ENCODE measurements at regions not wholly inside any gene's neighbourhood (a gene's known extent, or its start where the extent isn't known, plus 50 kb on each side); places are given as distances from the start of the nearest gene placed in this dataset.
A peak's percentile ranks its signal among the peaks of the same experiment; 100 is the strongest.

DNA sequence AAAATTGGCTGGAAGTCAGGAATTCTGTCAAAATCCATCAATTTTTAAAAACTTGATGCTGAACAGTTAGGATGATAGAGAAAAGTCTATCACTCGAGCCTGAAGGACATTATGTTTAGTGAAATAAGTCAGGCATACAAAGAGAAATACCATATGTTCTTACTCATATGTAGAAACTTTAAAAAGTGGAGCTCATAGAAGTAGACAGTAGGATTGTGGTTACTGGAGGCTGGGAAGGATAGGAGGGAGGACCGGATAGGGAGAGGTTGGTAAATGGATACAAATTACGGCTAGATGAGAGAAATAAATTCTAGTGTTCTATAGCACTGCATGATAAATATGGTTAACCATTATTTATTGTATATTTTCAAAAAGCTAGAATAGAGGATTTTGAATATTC lies 389.5 kb upstream of the RASGRP1 start:
- no CpG with 5 or more reads among the region's 3 CpGs for WGBS (ENCODE audit: insufficient coverage)
- no peaks in the 10 kb centered on the region for H3K27me3 ChIP-seq (replicated peaks in 2 of 5; ENCODE audit: control insufficient read depth in 4 of 5, insufficient read depth in 5 of 5, low read length in 4 of 5)
- no peaks in the 10 kb centered on the region for H3K36me3 ChIP-seq (ENCODE audit: control insufficient read depth in 4 of 4, insufficient read depth in 4 of 4, low read length in 3 of 4)
- H3K27ac ChIP-seq (ENCODE audit: insufficient read depth in 1 of 2, low read depth in 1 of 2, low read length in 2 of 2, poor library complexity in 1 of 2, severe bottlenecking in 2 of 2) = no peak overlapping the region
- ChIA-PET POLR2A (no interaction called here), CTCF (interaction anchor here (1.3 kb wide), 1 partner anchor 33 kb away, joined by 3 read pairs; no protein-coding TSS in a partner anchor)
- DNase-seq = no peak
- H3K9me3 ChIP-seq (ENCODE audit: control extremely low read depth in 1 of 5, control insufficient read depth in 4 of 5, insufficient read depth in 2 of 5, low read depth in 1 of 5, low read length in 4 of 5) = no peaks in the 10 kb centered on the region
- H3K4me1 ChIP-seq (ENCODE audit: control extremely low read depth in 1 of 4, control insufficient read depth in 4 of 4, insufficient read depth in 4 of 4, low read length in 3 of 4) = no peaks in the 10 kb centered on the region
- H3K4me3 ChIP-seq (ENCODE audit: control insufficient read depth in 1 of 7, extremely low read depth in 1 of 7, insufficient read depth in 4 of 7, low read depth in 2 of 7, low read length in 6 of 7) = no peak overlapping the region

DNA sequence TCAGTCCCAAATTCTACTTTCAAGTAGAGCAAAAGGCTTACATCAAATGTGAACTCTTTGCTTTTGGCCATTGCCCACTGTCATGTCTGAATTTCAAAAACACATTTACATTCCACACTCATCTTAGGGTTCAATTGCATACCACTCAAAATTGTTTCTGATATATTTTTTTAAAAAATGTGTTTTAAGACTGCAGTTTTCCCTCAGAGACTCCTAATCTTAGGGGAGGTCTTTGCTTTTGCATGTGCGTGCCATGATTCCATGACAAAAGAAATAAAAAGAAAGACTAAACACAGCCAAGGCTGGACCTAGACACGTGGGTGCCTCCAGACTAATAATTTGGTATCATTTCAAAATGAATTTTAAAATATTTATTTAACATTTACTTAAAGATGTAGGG lies 396.8 kb upstream of the RASGRP1 start:
- ChIA-PET CTCF (no interaction called here), POLR2A (no interaction called here)
- Histone ChIP-seq H3K9me3 (ENCODE audit: control extremely low read depth in 1 of 5, control insufficient read depth in 4 of 5, insufficient read depth in 2 of 5, low read depth in 1 of 5, low read length in 4 of 5) (no peaks in the 10 kb centered on the region), H3K4me3 (ENCODE audit: control insufficient read depth in 1 of 7, extremely low read depth in 1 of 7, insufficient read depth in 4 of 7, low read depth in 2 of 7, low read length in 6 of 7) (no peak overlapping the region), H3K4me1 (ENCODE audit: control extremely low read depth in 1 of 4, control insufficient read depth in 4 of 4, insufficient read depth in 4 of 4, low read length in 3 of 4) (no peaks in the 10 kb centered on the region), H3K27me3 (replicated peaks in 2 of 5; ENCODE audit: control insufficient read depth in 4 of 5, insufficient read depth in 5 of 5, low read length in 4 of 5) (no peaks in the 10 kb centered on the region), H3K36me3 (ENCODE audit: control insufficient read depth in 4 of 4, insufficient read depth in 4 of 4, low read length in 3 of 4) (no peaks in the 10 kb centered on the region), H3K27ac (ENCODE audit: insufficient read depth in 1 of 2, low read depth in 1 of 2, low read length in 2 of 2, poor library complexity in 1 of 2, severe bottlenecking in 2 of 2) (no peak overlapping the region)
- DNase-seq = no peak
- no CpG with 5 or more reads among the region's 2 CpGs for WGBS (ENCODE audit: insufficient coverage)

DNA sequence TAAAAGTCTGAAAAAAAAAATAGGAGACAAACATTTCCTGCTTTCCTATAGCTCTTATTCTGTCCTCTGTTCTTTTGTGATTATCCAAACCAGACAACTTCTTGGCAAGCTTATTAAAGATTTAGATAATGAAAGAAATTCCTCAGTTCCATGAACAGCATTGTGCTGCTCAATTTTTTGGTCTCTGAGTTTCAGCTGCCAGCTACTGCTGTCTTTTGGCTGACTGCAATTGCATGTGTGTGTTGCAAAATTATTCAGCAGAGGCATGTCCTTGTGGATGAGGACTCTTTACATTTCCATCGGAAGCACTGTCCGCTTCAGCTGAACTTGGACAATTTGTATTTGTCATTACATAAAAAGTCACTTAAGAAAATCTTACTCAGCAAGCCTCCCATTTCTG lies 397.3 kb upstream of the RASGRP1 start:
- CTCF ChIA-PET = no interaction called here
- POLR2A ChIA-PET = no interaction called here
- H3K36me3 ChIP-seq (ENCODE audit: control insufficient read depth in 4 of 4, insufficient read depth in 4 of 4, low read length in 3 of 4) = no peaks in the 10 kb centered on the region
- no peaks in the 10 kb centered on the region for H3K4me1 ChIP-seq (ENCODE audit: control extremely low read depth in 1 of 4, control insufficient read depth in 4 of 4, insufficient read depth in 4 of 4, low read length in 3 of 4)
- 100% methylated on average over 1 of the region's 2 CpGs for WGBS (ENCODE audit: insufficient coverage)
- no peaks in the 10 kb centered on the region for H3K9me3 ChIP-seq (ENCODE audit: control extremely low read depth in 1 of 5, control insufficient read depth in 4 of 5, insufficient read depth in 2 of 5, low read depth in 1 of 5, low read length in 4 of 5)
- no peak for DNase-seq
- H3K27me3 ChIP-seq (replicated peaks in 2 of 5; ENCODE audit: control insufficient read depth in 4 of 5, insufficient read depth in 5 of 5, low read length in 4 of 5) = no peaks in the 10 kb centered on the region
- H3K27ac ChIP-seq (ENCODE audit: insufficient read depth in 1 of 2, low read depth in 1 of 2, low read length in 2 of 2, poor library complexity in 1 of 2, severe bottlenecking in 2 of 2) = no peak overlapping the region
- no peak overlapping the region for H3K4me3 ChIP-seq (ENCODE audit: control insufficient read depth in 1 of 7, extremely low read depth in 1 of 7, insufficient read depth in 4 of 7, low read depth in 2 of 7, low read length in 6 of 7)

DNA sequence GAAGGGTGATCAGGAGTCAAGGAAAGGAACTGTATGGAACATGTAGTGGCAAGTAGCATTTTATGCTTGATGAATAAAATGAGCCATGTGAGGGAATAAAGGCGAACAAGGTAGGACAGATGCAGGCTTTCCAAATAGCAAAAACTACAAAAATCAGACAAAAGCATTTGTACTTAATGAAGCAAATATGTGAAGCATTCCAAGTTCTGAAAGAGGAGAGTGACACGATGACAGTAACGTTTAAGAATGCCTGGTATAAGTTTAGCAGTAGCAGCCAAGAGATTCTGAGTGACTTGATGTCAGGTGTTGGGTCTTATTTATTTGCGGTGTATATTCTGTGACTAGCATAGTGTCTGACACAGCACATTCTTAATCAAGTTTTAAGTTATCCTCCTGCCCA lies 408.2 kb upstream of the RASGRP1 start:
- 94% methylated on average over 3 of the region's 4 CpGs for WGBS (ENCODE audit: insufficient coverage)
- ChIA-PET CTCF (no interaction called here), POLR2A (no interaction called here)
- Histone ChIP-seq H3K27ac (ENCODE audit: insufficient read depth in 1 of 2, low read depth in 1 of 2, low read length in 2 of 2, poor library complexity in 1 of 2, severe bottlenecking in 2 of 2) (no peak overlapping the region), H3K36me3 (ENCODE audit: control insufficient read depth in 4 of 4, insufficient read depth in 4 of 4, low read length in 3 of 4) (no peaks in the 10 kb centered on the region), H3K4me1 (ENCODE audit: control extremely low read depth in 1 of 4, control insufficient read depth in 4 of 4, insufficient read depth in 4 of 4, low read length in 3 of 4) (no peaks in the 10 kb centered on the region), H3K27me3 (replicated peaks in 2 of 5; ENCODE audit: control insufficient read depth in 4 of 5, insufficient read depth in 5 of 5, low read length in 4 of 5) (no peaks in the 10 kb centered on the region), H3K4me3 (ENCODE audit: control insufficient read depth in 1 of 7, extremely low read depth in 1 of 7, insufficient read depth in 4 of 7, low read depth in 2 of 7, low read length in 6 of 7) (no peak overlapping the region), H3K9me3 (ENCODE audit: control extremely low read depth in 1 of 5, control insufficient read depth in 4 of 5, insufficient read depth in 2 of 5, low read depth in 1 of 5, low read length in 4 of 5) (peaks cover 0 to 8% (median 0%) of the 10 kb centered on the region in 5 experiments)
- DNase-seq = no peak

DNA sequence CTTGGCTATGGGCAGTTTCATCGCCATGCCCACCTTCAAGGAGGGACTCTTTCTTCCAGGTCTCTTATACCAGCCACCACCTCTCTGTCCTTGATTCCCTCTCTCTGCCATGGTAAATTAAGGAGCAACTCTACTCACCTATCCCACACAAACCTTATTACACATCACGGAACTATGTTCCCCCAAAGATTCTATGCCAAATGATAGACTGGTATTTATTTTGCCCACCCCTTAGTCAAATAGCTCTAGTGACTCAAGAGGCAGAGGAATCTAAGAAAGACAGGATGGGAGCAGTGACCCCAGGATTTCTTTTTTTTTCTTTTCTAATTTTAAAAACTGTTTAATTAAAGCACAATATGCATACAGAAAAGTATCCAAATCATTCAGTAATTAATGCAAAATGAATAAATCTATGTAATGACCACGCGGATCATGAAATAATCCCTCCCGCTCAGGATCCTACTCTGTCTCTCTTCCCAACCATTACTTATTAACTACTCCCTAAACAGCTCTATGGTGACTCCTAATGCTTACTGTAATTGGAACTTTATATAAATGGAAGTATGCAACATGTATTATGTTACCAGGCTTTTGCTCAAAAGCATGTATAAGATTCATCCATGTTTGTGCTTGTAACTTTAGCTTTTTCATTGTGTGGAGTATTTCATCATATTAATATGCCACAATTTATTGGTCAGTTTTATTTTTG lies 410.8 kb upstream of the RASGRP1 start:
- H3K9me3 ChIP-seq (ENCODE audit: control extremely low read depth in 1 of 5, control insufficient read depth in 4 of 5, insufficient read depth in 2 of 5, low read depth in 1 of 5, low read length in 4 of 5) = peaks cover 0 to 16% (median 1%) of the 10 kb centered on the region in 5 experiments
- H3K27me3 ChIP-seq (replicated peaks in 2 of 5; ENCODE audit: control insufficient read depth in 4 of 5, insufficient read depth in 5 of 5, low read length in 4 of 5) = no peaks in the 10 kb centered on the region
- no peaks in the 10 kb centered on the region for H3K36me3 ChIP-seq (ENCODE audit: control insufficient read depth in 4 of 4, insufficient read depth in 4 of 4, low read length in 3 of 4)
- ChIA-PET CTCF (interaction anchor here (0.7 kb wide), 1 partner anchor 147 kb away, joined by 3 read pairs; no protein-coding TSS in a partner anchor), POLR2A (no interaction called here)
- H3K4me1 ChIP-seq (ENCODE audit: control extremely low read depth in 1 of 4, control insufficient read depth in 4 of 4, insufficient read depth in 4 of 4, low read length in 3 of 4) = no peaks in the 10 kb centered on the region
- WGBS (ENCODE audit: insufficient coverage) = 80% methylated on average over 2 of the region's 5 CpGs
- DNase-seq = no peak
- H3K27ac ChIP-seq (ENCODE audit: insufficient read depth in 1 of 2, low read depth in 1 of 2, low read length in 2 of 2, poor library complexity in 1 of 2, severe bottlenecking in 2 of 2) = no peak overlapping the region
- no peak overlapping the region for H3K4me3 ChIP-seq (ENCODE audit: control insufficient read depth in 1 of 7, extremely low read depth in 1 of 7, insufficient read depth in 4 of 7, low read depth in 2 of 7, low read length in 6 of 7)

DNA sequence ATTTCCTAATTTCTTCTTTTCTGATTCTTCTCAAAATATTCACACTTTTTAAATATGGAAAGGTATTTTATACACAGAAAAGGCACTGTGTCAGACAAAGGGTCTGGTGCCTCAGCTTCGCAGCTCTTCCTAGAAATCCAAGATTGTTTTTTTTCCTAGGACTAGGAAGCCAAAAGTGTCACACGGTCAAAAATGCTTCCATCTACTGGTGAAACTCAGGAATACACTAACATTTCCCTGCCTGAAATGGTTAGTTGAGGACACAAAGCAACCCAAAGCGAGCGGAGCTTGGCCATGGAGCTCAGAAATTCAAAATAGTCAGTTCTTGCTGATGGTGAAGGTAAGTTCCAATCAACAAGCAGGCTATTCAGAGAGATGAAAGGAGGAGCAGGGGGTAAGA lies 426.5 kb upstream of the RASGRP1 start:
- CTCF ChIA-PET = interaction anchor here (1.0 to 1.3 kb wide), 3 partner anchors 21 to 587 kb away, joined by 3 to 4 read pairs (median 3); no protein-coding TSS in a partner anchor
- peaks cover 0 to 3% (median 0%) of the 10 kb centered on the region in 5 experiments for H3K27me3 ChIP-seq (replicated peaks in 2 of 5; ENCODE audit: control insufficient read depth in 4 of 5, insufficient read depth in 5 of 5, low read length in 4 of 5)
- H3K4me1 ChIP-seq (ENCODE audit: control extremely low read depth in 1 of 4, control insufficient read depth in 4 of 4, insufficient read depth in 4 of 4, low read length in 3 of 4) = no peaks in the 10 kb centered on the region
- POLR2A ChIA-PET = no interaction called here
- H3K4me3 ChIP-seq (ENCODE audit: control insufficient read depth in 1 of 7, extremely low read depth in 1 of 7, insufficient read depth in 4 of 7, low read depth in 2 of 7, low read length in 6 of 7) = no peak overlapping the region
- DNase-seq = peak; percentile 1 to 4 (median 1)
- 86% methylated on average over 4 of the region's 4 CpGs for WGBS (ENCODE audit: insufficient coverage)
- no peak overlapping the region for H3K27ac ChIP-seq (ENCODE audit: insufficient read depth in 1 of 2, low read depth in 1 of 2, low read length in 2 of 2, poor library complexity in 1 of 2, severe bottlenecking in 2 of 2)
- H3K36me3 ChIP-seq (ENCODE audit: control insufficient read depth in 4 of 4, insufficient read depth in 4 of 4, low read length in 3 of 4) = no peaks in the 10 kb centered on the region
- no peaks in the 10 kb centered on the region for H3K9me3 ChIP-seq (ENCODE audit: control extremely low read depth in 1 of 5, control insufficient read depth in 4 of 5, insufficient read depth in 2 of 5, low read depth in 1 of 5, low read length in 4 of 5)

DNA sequence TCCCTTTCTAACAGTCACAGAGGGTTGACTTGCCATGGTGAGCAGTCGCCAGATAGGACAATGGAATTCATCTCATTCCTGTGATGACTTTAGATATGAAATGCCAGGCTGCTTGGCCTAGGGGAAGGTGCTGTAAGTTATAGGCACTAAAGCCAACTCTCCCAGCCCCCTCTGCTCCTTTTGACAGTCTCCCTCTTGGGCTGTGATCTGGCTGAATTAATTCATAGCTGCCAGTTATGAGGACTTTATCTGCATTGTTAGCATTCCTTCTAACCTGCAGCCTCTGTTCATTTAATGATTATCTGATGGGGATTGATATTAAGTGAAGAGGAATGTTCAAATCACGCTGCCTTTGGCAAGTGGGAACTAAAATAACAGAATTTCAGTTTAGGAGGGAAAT lies 427.1 kb upstream of the RASGRP1 start:
- CTCF ChIA-PET = interaction anchor here (1.3 kb wide), 1 partner anchor 171 kb away, joined by 4 read pairs; no protein-coding TSS in a partner anchor
- no peak for DNase-seq
- no peaks in the 10 kb centered on the region for H3K4me1 ChIP-seq (ENCODE audit: control extremely low read depth in 1 of 4, control insufficient read depth in 4 of 4, insufficient read depth in 4 of 4, low read length in 3 of 4)
- peaks cover 0 to 3% (median 0%) of the 10 kb centered on the region in 5 experiments for H3K27me3 ChIP-seq (replicated peaks in 2 of 5; ENCODE audit: control insufficient read depth in 4 of 5, insufficient read depth in 5 of 5, low read length in 4 of 5)
- H3K27ac ChIP-seq (ENCODE audit: insufficient read depth in 1 of 2, low read depth in 1 of 2, low read length in 2 of 2, poor library complexity in 1 of 2, severe bottlenecking in 2 of 2) = no peak overlapping the region
- no peak overlapping the region for H3K4me3 ChIP-seq (ENCODE audit: control insufficient read depth in 1 of 7, extremely low read depth in 1 of 7, insufficient read depth in 4 of 7, low read depth in 2 of 7, low read length in 6 of 7)
- no peaks in the 10 kb centered on the region for H3K36me3 ChIP-seq (ENCODE audit: control insufficient read depth in 4 of 4, insufficient read depth in 4 of 4, low read length in 3 of 4)
- POLR2A ChIA-PET = no interaction called here
- 100% methylated on average over 2 of the region's 2 CpGs for WGBS (ENCODE audit: insufficient coverage)
- H3K9me3 ChIP-seq (ENCODE audit: control extremely low read depth in 1 of 5, control insufficient read depth in 4 of 5, insufficient read depth in 2 of 5, low read depth in 1 of 5, low read length in 4 of 5) = no peaks in the 10 kb centered on the region
